ENCODE measurements at regions not wholly inside any gene's neighbourhood (a gene's known extent, or its start where the extent isn't known, plus 50 kb on each side); places are given as distances from the start of the nearest gene placed in this dataset.
"Not testable (repeated sequence)": the region's sequence is repeated elsewhere in the genome, so short reads cannot be mapped to it uniquely, and the experiment has no call there.

GRCh38 chr4:115179438-115180062 is 66.1 kb upstream of the NDST4 start:
- H3K9ac ChIP-seq (ENCODE audit: low read depth, low read length); H3K4me1 ChIP-seq (ENCODE audit: insufficient read depth, low read length); H3K9me3 ChIP-seq (ENCODE audit: control insufficient read depth, insufficient read depth, low read length); H3K36me3 ChIP-seq (ENCODE audit: insufficient read depth, low read length): not testable (repeated sequence)

GRCh38 chr4:115178687-115179086 is 65.3 kb upstream of the NDST4 start:
- not testable (repeated sequence) for H3K36me3 ChIP-seq (ENCODE audit: insufficient read depth, low read length); H3K9me3 ChIP-seq (ENCODE audit: control insufficient read depth, insufficient read depth, low read length); H3K9ac ChIP-seq (ENCODE audit: low read depth, low read length); H3K4me1 ChIP-seq (ENCODE audit: insufficient read depth, low read length)

DNA sequence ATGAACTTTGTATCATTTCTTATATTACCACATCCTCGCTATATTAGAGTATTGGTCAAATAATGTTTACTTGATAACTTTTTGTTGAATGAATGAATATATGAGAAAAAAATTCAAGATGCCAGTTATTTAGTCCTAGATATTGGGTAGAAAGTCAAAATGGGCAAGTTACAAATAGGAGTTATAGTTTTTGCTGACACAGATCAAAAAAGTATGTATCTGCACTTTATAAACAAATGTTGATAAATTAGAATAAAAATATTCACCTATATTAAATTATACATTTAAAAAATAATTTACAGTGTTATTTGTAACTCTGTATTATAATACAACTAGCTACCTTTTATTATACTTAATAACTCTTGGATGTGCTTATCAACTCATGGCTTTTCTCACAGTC is 57.8 kb upstream of the NDST4 start:
- Histone ChIP-seq H3K36me3 (ENCODE audit: insufficient read depth, low read length) (no peaks in the 10 kb centered on the region), H3K4me1 (ENCODE audit: insufficient read depth, low read length) (no peaks in the 10 kb centered on the region), H3K9ac (ENCODE audit: low read depth, low read length) (no peak overlapping the region), H3K9me3 (ENCODE audit: control insufficient read depth, insufficient read depth, low read length) (no peaks in the 10 kb centered on the region)

DNA sequence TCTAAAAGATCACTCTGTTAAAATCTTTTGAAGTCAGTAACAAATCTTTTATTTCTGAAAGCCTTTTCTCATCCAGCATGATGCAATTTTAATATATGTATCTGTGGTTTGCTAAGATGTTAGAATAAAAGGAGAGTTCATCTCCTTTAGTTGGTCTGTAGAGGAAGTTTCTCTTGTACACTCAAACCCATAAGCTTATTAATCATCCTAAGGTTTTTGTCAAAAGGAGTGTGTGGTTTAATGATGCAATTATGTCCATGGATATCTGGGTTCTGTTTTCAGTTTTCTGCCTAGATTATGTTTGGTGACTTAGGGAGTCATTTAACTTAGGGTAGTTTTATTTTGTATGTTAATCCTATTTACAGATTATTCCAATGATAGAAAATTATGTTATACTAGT is 52.1 kb upstream of the NDST4 start:
- H3K4me1 ChIP-seq (ENCODE audit: insufficient read depth, low read length): no peaks in the 10 kb centered on the region
- no peak overlapping the region for H3K9ac ChIP-seq (ENCODE audit: low read depth, low read length)
- no peaks in the 10 kb centered on the region for H3K36me3 ChIP-seq (ENCODE audit: insufficient read depth, low read length)
- H3K9me3 ChIP-seq (ENCODE audit: control insufficient read depth, insufficient read depth, low read length): no peaks in the 10 kb centered on the region
